ENCODE measurements at regions not wholly inside any gene's neighbourhood (a gene's known extent, or its start where the extent isn't known, plus 50 kb on each side); places are given as distances from the start of the nearest gene placed in this dataset. TPM values are rescaled to one million over a fixed set of nuclear protein-coding genes. Genes with fewer than 3 reads are reported as not detected.

Small RNAs in the stretch of these regions (small RNA-seq; reads per million reads assigned to genes)
- not detected for gene RNU6-721P

Measured in neural progenitor cell (in vitro differentiated cells).